Muscle of leg (tissue), 3 donors: ENCODE measurements at regions not wholly inside any gene's neighbourhood (a gene's known extent, or its start where the extent isn't known, plus 50 kb on each side); places are given as distances from the start of the nearest gene placed in this dataset.
A peak's percentile ranks its signal among the peaks of the same experiment; 100 is the strongest.

Experiments used
- DNase-seq: peaks from one replicate; pipeline ENCODE4 v3.0.0; 2013
- H3K27ac ChIP-seq: one replicate; pipeline ENCODE4 v1.5.1; 2013; ENCODE audit warnings: mild to moderate bottlenecking, low read length, control low read depth
- H3K27me3 ChIP-seq: one replicate; pipeline ENCODE4 v1.6.1; 2013; ENCODE audit warnings: low read length; ENCODE audit not compliant: control insufficient read depth, insufficient read depth
- H3K36me3 ChIP-seq: one replicate; pipeline ENCODE4 v1.6.1; 2013; ENCODE audit warnings: low read length; ENCODE audit not compliant: control insufficient read depth, insufficient read depth
- H3K4me1 ChIP-seq: one replicate; pipeline ENCODE4 v1.6.1; 2013; ENCODE audit warnings: low read length; ENCODE audit not compliant: control insufficient read depth, insufficient read depth
- H3K4me3 ChIP-seq: one replicate; pipeline ENCODE4 v1.5.1; 2013; ENCODE audit warnings: low read length, control low read depth
- H3K9me3 ChIP-seq: replicated peaks from 2 replicates; pipeline ENCODE4 v1.6.1; 2013; ENCODE audit warnings: low read depth, low read length; ENCODE audit not compliant: control insufficient read depth
- WGBS: methylation state at CpG from one replicate; pipeline ENCODE4 v1.1.5; 2013; ENCODE audit warnings: missing lambda C conversion rate; ENCODE audit not compliant: insufficient coverage; 5-methylcytosine and 5-hydroxymethylcytosine counted together

- no peak overlapping the region for H3K27ac ChIP-seq
- DNase-seq: peak; percentile 57
- H3K4me1 ChIP-seq: no peaks in the 10 kb centered on the region
- no peak overlapping the region for H3K4me3 ChIP-seq
- H3K9me3 ChIP-seq: no peaks in the 10 kb centered on the region
- no peaks in the 10 kb centered on the region for H3K27me3 ChIP-seq
- no CpG with 5 or more reads among the region's 2 CpGs for WGBS
- no peaks in the 10 kb centered on the region for H3K36me3 ChIP-seq
Measured at GRCh38 chr2:196341277-196341841, 170.0 kb upstream of the STK17B start.

- no peak overlapping the region for H3K4me3 ChIP-seq
Measured at GRCh38 chr2:196344397-196344796, 173.0 kb upstream of the STK17B start.

GRCh38 chr2:196353717-196354116, 182.3 kb upstream of the STK17B start:
- no peak overlapping the region for H3K27ac ChIP-seq
- H3K4me1 ChIP-seq: no peaks in the 10 kb centered on the region
- no peak overlapping the region for H3K4me3 ChIP-seq
- peaks cover 8% of the 10 kb centered on the region for H3K9me3 ChIP-seq
- DNase-seq: no peak
- H3K27me3 ChIP-seq: no peaks in the 10 kb centered on the region
- WGBS: 71% methylated on average over 1 of the region's 1 CpG
- H3K36me3 ChIP-seq: no peaks in the 10 kb centered on the region

More at GRCh38 chr2:196344397-196344796, 173.0 kb upstream of the STK17B start:
- WGBS: no CpG with 5 or more reads among the region's 1 CpG
- H3K4me1 ChIP-seq: no peaks in the 10 kb centered on the region
- DNase-seq: no peak
- no peak overlapping the region for H3K27ac ChIP-seq
- H3K36me3 ChIP-seq: no peaks in the 10 kb centered on the region
- H3K27me3 ChIP-seq: no peaks in the 10 kb centered on the region
- H3K9me3 ChIP-seq: no peaks in the 10 kb centered on the region

GRCh38 chr2:196354186-196354585, 182.8 kb upstream of the STK17B start:
- H3K4me1 ChIP-seq: no peaks in the 10 kb centered on the region
- WGBS: 100% methylated on average over 1 of the region's 4 CpGs

GRCh38 chr2:196356332-196356731, 185.0 kb upstream of the STK17B start:
- Histone ChIP-seq H3K4me3 (no peak overlapping the region), H3K27ac (no peak overlapping the region)
- no CpG with 5 or more reads among the region's 4 CpGs for WGBS

More at GRCh38 chr2:196354186-196354585, 182.8 kb upstream of the STK17B start:
- Histone ChIP-seq H3K9me3 (peaks cover 8% of the 10 kb centered on the region), H3K27me3 (no peaks in the 10 kb centered on the region), H3K36me3 (no peaks in the 10 kb centered on the region), H3K27ac (no peak overlapping the region), H3K4me3 (no peak overlapping the region)
- DNase-seq: no peak

GRCh38 chr2:196360650-196361049, 189.3 kb upstream of the STK17B start:
- Histone ChIP-seq H3K4me3 (peak overlapping the region; percentile 14), H3K4me1 (peaks cover 4% of the 10 kb centered on the region), H3K36me3 (no peaks in the 10 kb centered on the region), H3K27ac (peak overlapping the region; percentile 30), H3K27me3 (no peaks in the 10 kb centered on the region), H3K9me3 (no peaks in the 10 kb centered on the region)
- no peak for DNase-seq

More at GRCh38 chr2:196356332-196356731, 185.0 kb upstream of the STK17B start:
- peaks cover 8% of the 10 kb centered on the region for H3K9me3 ChIP-seq
- DNase-seq: no peak
- no peaks in the 10 kb centered on the region for H3K36me3 ChIP-seq
- H3K4me1 ChIP-seq: no peaks in the 10 kb centered on the region
- H3K27me3 ChIP-seq: no peaks in the 10 kb centered on the region

- 56% methylated on average over 3 of the region's 7 CpGs for WGBS
- H3K4me3 ChIP-seq: peak overlapping the region; percentile 18
- H3K27ac ChIP-seq: peak overlapping the region; percentile 38
- no peaks in the 10 kb centered on the region for H3K27me3 ChIP-seq
- DNase-seq: peak; percentile 52
- H3K4me1 ChIP-seq: peaks cover 4% of the 10 kb centered on the region
- no peaks in the 10 kb centered on the region for H3K9me3 ChIP-seq
- no peaks in the 10 kb centered on the region for H3K36me3 ChIP-seq
Measured at GRCh38 chr2:196361606-196362326, 190.4 kb upstream of the STK17B start.

- H3K27ac ChIP-seq: no peak overlapping the region
- peaks cover 4% of the 10 kb centered on the region for H3K4me1 ChIP-seq
- 100% methylated on average over 1 of the region's 2 CpGs for WGBS
- H3K9me3 ChIP-seq: no peaks in the 10 kb centered on the region
- no peaks in the 10 kb centered on the region for H3K36me3 ChIP-seq
- no peak overlapping the region for H3K4me3 ChIP-seq
- no peaks in the 10 kb centered on the region for H3K27me3 ChIP-seq
- DNase-seq: no peak
Measured at GRCh38 chr2:196362973-196363549, 191.7 kb upstream of the STK17B start.

- peaks cover 4% of the 10 kb centered on the region for H3K4me1 ChIP-seq
- H3K27ac ChIP-seq: peak overlapping the region; percentile 22
- no peaks in the 10 kb centered on the region for H3K36me3 ChIP-seq
- H3K27me3 ChIP-seq: no peaks in the 10 kb centered on the region
- WGBS: no CpG with 5 or more reads among the region's 3 CpGs
- H3K4me3 ChIP-seq: no peak overlapping the region
- no peak for DNase-seq
- H3K9me3 ChIP-seq: peaks cover 3% of the 10 kb centered on the region
Measured at GRCh38 chr2:196365145-196365544, 193.8 kb upstream of the STK17B start.

GRCh38 chr2:196365923-196366322, 194.5 kb upstream of the STK17B start:
- 100% methylated on average over 1 of the region's 1 CpG for WGBS
- Histone ChIP-seq H3K9me3 (peaks cover 3% of the 10 kb centered on the region), H3K4me1 (peaks cover 4% of the 10 kb centered on the region), H3K27me3 (no peaks in the 10 kb centered on the region), H3K36me3 (no peaks in the 10 kb centered on the region), H3K27ac (peak overlapping the region; percentile 56), H3K4me3 (no peak overlapping the region)
- no peak for DNase-seq
